HEK293T (cell line): ENCODE measurements at regions not wholly inside any gene's neighbourhood (a gene's known extent, or its start where the extent isn't known, plus 50 kb on each side); places are given as distances from the start of the nearest gene placed in this dataset.

ENCODE experiments used
- BHLHE40 ChIP-seq: fragments of 450-650 bp; IDR thresholded peaks from 2 replicates; pipeline ENCODE4 v1.6.1; 2016; ENCODE audit warnings: mild to moderate bottlenecking, moderate library complexity, borderline replicate concordance
- CTBP1 ChIP-seq: fragments of 450-650 bp; IDR thresholded peaks from 2 replicates; pipeline ENCODE4 v1.6.1; 2016; ENCODE audit warnings: borderline replicate concordance
- FOXK2 ChIP-seq: fragments of 450-650 bp; IDR thresholded peaks from 2 replicates; pipeline ENCODE4 v1.6.1; 2016; ENCODE audit warnings: mild to moderate bottlenecking
- FOXM1 ChIP-seq: fragments of 450-650 bp; IDR thresholded peaks from 2 replicates; pipeline ENCODE4 v1.6.1; 2017; ENCODE audit warnings: mild to moderate bottlenecking, borderline replicate concordance
- LEF1 ChIP-seq: fragments of 450-650 bp; IDR thresholded peaks from 2 replicates; pipeline ENCODE4 v1.6.1; 2017; ENCODE audit warnings: mild to moderate bottlenecking, borderline replicate concordance
- SP1 ChIP-seq: fragments of 450-650 bp; IDR thresholded peaks from 2 replicates; pipeline ENCODE4 v1.6.1; 2017
- ZNF384 ChIP-seq: fragments of 450-650 bp; IDR thresholded peaks from 2 replicates; pipeline ENCODE4 v1.6.1; 2016

- no peak for TF ChIP-seq FOXK2
- no peak for TF ChIP-seq SP1
- no peak for TF ChIP-seq LEF1
- TF ChIP-seq CTBP1 = no peak
- TF ChIP-seq BHLHE40 = no peak
- no peak for TF ChIP-seq FOXM1
- TF ChIP-seq ZNF384 = no peak
These were observed 69.8 kb upstream of the SCN7A start for GRCh38 chr2:166563894-166564293.
